ENCODE measurements at regions not wholly inside any gene's neighbourhood (a gene's known extent, or its start where the extent isn't known, plus 50 kb on each side); places are given as distances from the start of the nearest gene placed in this dataset.

DNA sequence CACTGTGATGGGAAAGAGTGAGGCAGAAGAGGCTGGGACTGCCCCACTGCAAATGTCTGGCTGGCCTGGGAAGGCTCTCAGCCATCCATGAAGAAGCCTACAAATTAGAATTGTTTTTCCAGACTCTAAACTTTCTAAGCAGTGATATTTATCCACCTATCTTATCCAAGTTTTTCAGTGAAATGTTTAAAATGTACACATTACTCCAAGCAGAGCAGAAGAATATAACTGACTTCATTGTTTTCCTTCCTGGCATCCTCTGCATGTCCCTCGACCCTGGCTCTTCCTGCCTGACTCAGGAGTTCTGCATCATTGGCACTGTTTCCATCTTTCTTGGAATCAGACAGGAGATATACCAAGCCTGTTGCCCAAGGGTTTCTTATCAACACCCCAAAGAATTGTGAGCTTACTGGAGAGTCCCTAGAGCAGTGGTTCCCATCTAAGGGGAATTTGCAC, 401.5 kb upstream of the PROK2 start:
- intact Hi-C loops (cut with micrococcal nuclease), result no loop called here
- Mint-ChIP-seq H3K36me3 (ENCODE audit: insufficient read depth, unreplicated experiment) (no peaks in the 10 kb centered on the region), H3K4me3 (ENCODE audit: unreplicated experiment) (no peak overlapping the region), H3K4me1 (ENCODE audit: insufficient read depth, unreplicated experiment) (peaks cover 17% of the 10 kb centered on the region), H3K9me3 (ENCODE audit: unreplicated experiment) (no peaks in the 10 kb centered on the region), H3K27me3 (ENCODE audit: insufficient read depth, unreplicated experiment) (no peaks in the 10 kb centered on the region), H3K27ac (ENCODE audit: low read depth, unreplicated experiment) (no peak overlapping the region)
- ChIA-PET CTCF (no interaction called here), POLR2A (no interaction called here)
- no peak for TF ChIP-seq CTCF (IDR thresholded peaks at IDR 0.05; ENCODE audit: unreplicated experiment)
- DNase-seq (ENCODE audit: unreplicated experiment), result peak; percentile 34
- no TSS peak for BruUV-seq (replicated peaks)

DNA sequence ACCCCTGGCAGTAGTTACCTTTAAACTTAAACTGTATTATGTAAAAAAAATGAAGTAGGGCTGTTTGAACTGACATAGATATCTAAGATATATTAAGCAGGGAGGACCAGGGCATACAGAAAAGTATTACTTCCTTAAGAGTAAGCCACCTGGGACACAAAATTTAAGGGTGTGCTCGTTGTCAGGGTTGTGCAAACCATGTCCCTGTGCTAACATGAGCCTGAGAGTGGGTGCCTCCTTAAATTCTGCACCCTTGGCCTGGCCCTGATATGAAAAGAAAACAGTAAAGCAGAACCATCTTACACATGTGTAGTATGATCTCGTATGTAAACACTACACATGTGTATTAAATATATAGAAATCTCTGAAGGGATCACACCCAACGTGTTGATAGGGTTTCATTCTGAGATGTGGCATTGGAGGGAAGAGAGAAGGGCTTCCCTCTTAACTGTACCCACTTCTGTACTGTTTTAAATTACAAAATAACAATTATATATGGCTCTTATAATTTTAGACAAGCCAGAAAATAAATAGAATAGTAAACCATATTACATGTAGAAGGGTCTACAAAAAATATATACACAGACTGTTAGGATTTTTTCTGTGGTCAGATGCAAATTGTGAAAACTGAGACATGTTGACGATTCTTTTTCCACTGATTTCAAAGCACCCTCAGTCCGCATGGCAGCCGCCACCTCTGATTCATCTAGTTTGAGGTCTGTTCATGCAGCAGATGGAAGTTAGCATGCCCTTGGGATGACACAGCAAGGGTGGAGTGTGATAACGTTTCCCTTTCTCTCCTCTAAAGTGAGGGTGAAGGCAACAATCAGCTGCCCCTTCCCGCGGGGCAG, 400.8 kb upstream of the PROK2 start:
- peaks cover 10% of the 10 kb centered on the region for H3K4me1 Mint-ChIP-seq (ENCODE audit: insufficient read depth, unreplicated experiment)
- ChIA-PET POLR2A (no interaction called here), CTCF (interaction anchor here (0.7 kb wide), 1 partner anchor 78 kb away, joined by 3 read pairs; no protein-coding TSS in a partner anchor)
- DNase-seq (ENCODE audit: unreplicated experiment), result peak; percentile 44
- H3K27me3 Mint-ChIP-seq (ENCODE audit: insufficient read depth, unreplicated experiment), result no peaks in the 10 kb centered on the region
- intact Hi-C loops (cut with micrococcal nuclease), result no loop called here
- H3K36me3 Mint-ChIP-seq (ENCODE audit: insufficient read depth, unreplicated experiment), result no peaks in the 10 kb centered on the region
- no peak overlapping the region for H3K4me3 Mint-ChIP-seq (ENCODE audit: unreplicated experiment)
- no peak for TF ChIP-seq CTCF (IDR thresholded peaks at IDR 0.05; ENCODE audit: unreplicated experiment)
- H3K9me3 Mint-ChIP-seq (ENCODE audit: unreplicated experiment), result no peaks in the 10 kb centered on the region
- no peak overlapping the region for H3K27ac Mint-ChIP-seq (ENCODE audit: low read depth, unreplicated experiment)
- BruUV-seq (replicated peaks), result no TSS peak

- H3K9me3 Mint-ChIP-seq (ENCODE audit: unreplicated experiment), result no peaks in the 10 kb centered on the region
- no peak overlapping the region for H3K4me3 Mint-ChIP-seq (ENCODE audit: unreplicated experiment)
- no peak for DNase-seq (ENCODE audit: unreplicated experiment)
- H3K4me1 Mint-ChIP-seq (ENCODE audit: insufficient read depth, unreplicated experiment), result peaks cover 10% of the 10 kb centered on the region
- intact Hi-C loops (cut with micrococcal nuclease), result no loop called here
- no peaks in the 10 kb centered on the region for H3K27me3 Mint-ChIP-seq (ENCODE audit: insufficient read depth, unreplicated experiment)
- no peak for TF ChIP-seq CTCF (IDR thresholded peaks at IDR 0.05; ENCODE audit: unreplicated experiment)
- ChIA-PET CTCF (interaction anchor here (0.6 kb wide), 2 partner anchors 26 to 555 kb away, joined by 3 read pairs; no protein-coding TSS in a partner anchor), POLR2A (no interaction called here)
- BruUV-seq (replicated peaks), result no TSS peak
- H3K36me3 Mint-ChIP-seq (ENCODE audit: insufficient read depth, unreplicated experiment), result no peaks in the 10 kb centered on the region
- H3K27ac Mint-ChIP-seq (ENCODE audit: low read depth, unreplicated experiment), result no peak overlapping the region
Observed at GRCh38 chr3:72183489-72183888, 398.5 kb upstream of the PROK2 start.

DNA sequence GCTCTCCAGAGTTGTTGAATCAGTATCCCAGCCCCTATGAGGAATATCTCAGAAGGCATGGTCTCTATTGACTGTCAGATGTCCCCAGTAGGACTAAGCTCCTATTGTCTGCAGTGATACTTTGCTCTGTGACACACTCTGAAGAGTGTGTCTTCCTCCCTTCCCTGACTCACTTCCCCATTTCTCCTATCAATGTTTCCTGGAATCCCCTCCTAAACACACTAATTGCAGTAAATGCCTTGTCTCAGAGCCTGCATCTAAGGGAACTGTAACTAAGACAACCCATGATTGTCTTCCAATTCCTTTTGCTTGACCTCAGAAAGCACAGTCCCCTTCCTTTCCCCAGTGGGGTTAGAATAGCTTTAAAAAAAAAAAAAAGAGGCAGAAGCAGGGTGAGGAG, 397.3 kb upstream of the PROK2 start:
- intact Hi-C loops (cut with micrococcal nuclease), result no loop called here
- TF ChIP-seq CTCF (IDR thresholded peaks at IDR 0.05; ENCODE audit: unreplicated experiment), result no peak
- Mint-ChIP-seq H3K9me3 (ENCODE audit: unreplicated experiment) (no peaks in the 10 kb centered on the region), H3K4me3 (ENCODE audit: unreplicated experiment) (no peak overlapping the region), H3K27me3 (ENCODE audit: insufficient read depth, unreplicated experiment) (no peaks in the 10 kb centered on the region), H3K27ac (ENCODE audit: low read depth, unreplicated experiment) (no peak overlapping the region), H3K36me3 (ENCODE audit: insufficient read depth, unreplicated experiment) (no peaks in the 10 kb centered on the region), H3K4me1 (ENCODE audit: insufficient read depth, unreplicated experiment) (peaks cover 15% of the 10 kb centered on the region)
- ChIA-PET CTCF (interaction anchor here (0.7 to 1.0 kb wide), 2 partner anchors 10 to 179 kb away, joined by 3 to 5 read pairs; no protein-coding TSS in a partner anchor), POLR2A (interaction anchor here (0.7 kb wide), 1 partner anchor 27 kb away, joined by 3 read pairs; no protein-coding TSS in a partner anchor)
- no peak for DNase-seq (ENCODE audit: unreplicated experiment)
- no TSS peak for BruUV-seq (replicated peaks)

Measured in MCF 10A (cell line).